Osteocyte (in vitro differentiated cells): ENCODE measurements at regions not wholly inside any gene's neighbourhood (a gene's known extent, or its start where the extent isn't known, plus 50 kb on each side); places are given as distances from the start of the nearest gene placed in this dataset.

Experiments used
- DNase-seq: peaks from one replicate; pipeline ENCODE4 v3.0.0; 2021; ENCODE audit warnings: mixed read lengths; ENCODE audit not compliant: unreplicated experiment; ENCODE audit errors: extremely low spot score
- H3K27ac Mint-ChIP-seq: one replicate; pipeline ENCODE4 v1.8.0; 2021; ENCODE audit warnings: mild to moderate bottlenecking, mixed read lengths; ENCODE audit not compliant: unreplicated experiment
- H3K27me3 Mint-ChIP-seq: one replicate; pipeline ENCODE4 v1.8.0; 2021; ENCODE audit warnings: mixed read lengths; ENCODE audit not compliant: unreplicated experiment
- H3K36me3 Mint-ChIP-seq: one replicate; pipeline ENCODE4 v1.8.0; 2021; ENCODE audit warnings: mixed read lengths; ENCODE audit not compliant: unreplicated experiment
- H3K4me1 Mint-ChIP-seq: one replicate; pipeline ENCODE4 v1.8.0; 2021; ENCODE audit warnings: mixed read lengths; ENCODE audit not compliant: unreplicated experiment
- H3K4me3 Mint-ChIP-seq: one replicate; pipeline ENCODE4 v1.8.0; 2021; ENCODE audit warnings: mild to moderate bottlenecking, moderate library complexity, mixed read lengths; ENCODE audit not compliant: unreplicated experiment
- H3K9me3 Mint-ChIP-seq: one replicate; pipeline ENCODE4 v1.8.0; 2021; ENCODE audit warnings: mixed read lengths; ENCODE audit not compliant: unreplicated experiment
- CTCF ChIP-seq: fragments of 200-600 bp; sonication (generic); IDR thresholded peaks from 2 replicates; pipeline ENCODE4 v1.5.0; 2021; ENCODE audit warnings: antibody characterized with exemption, mild to moderate bottlenecking, moderate library complexity

- no peak for DNase-seq
- H3K27ac Mint-ChIP-seq = no peak overlapping the region
- TF ChIP-seq CTCF = no peak
- H3K9me3 Mint-ChIP-seq = no peaks in the 10 kb centered on the region
- no peak overlapping the region for H3K4me3 Mint-ChIP-seq
- H3K36me3 Mint-ChIP-seq = no peaks in the 10 kb centered on the region
- H3K27me3 Mint-ChIP-seq = no peaks in the 10 kb centered on the region
- H3K4me1 Mint-ChIP-seq = peaks cover 9% of the 10 kb centered on the region
Observed at GRCh38 chr7:12741951-12742575, 54.6 kb downstream of the ARL4A start.

- Mint-ChIP-seq H3K9me3 (no peaks in the 10 kb centered on the region), H3K27me3 (no peaks in the 10 kb centered on the region), H3K4me3 (no peak overlapping the region), H3K27ac (no peak overlapping the region), H3K4me1 (peaks cover 9% of the 10 kb centered on the region), H3K36me3 (no peaks in the 10 kb centered on the region)
- DNase-seq = no peak
- TF ChIP-seq CTCF = no peak
Observed at GRCh38 chr7:12746211-12746610, 58.8 kb downstream of the ARL4A start.

- H3K36me3 Mint-ChIP-seq = no peaks in the 10 kb centered on the region
- peaks cover 3% of the 10 kb centered on the region for H3K4me1 Mint-ChIP-seq
Observed at GRCh38 chr7:12747687-12748306, 60.4 kb downstream of the ARL4A start.

GRCh38 chr7:12749069-12749468 is 61.6 kb downstream of the ARL4A start:
- Mint-ChIP-seq H3K4me1 (peaks cover 4% of the 10 kb centered on the region), H3K36me3 (no peaks in the 10 kb centered on the region), H3K9me3 (no peaks in the 10 kb centered on the region), H3K27ac (no peak overlapping the region), H3K4me3 (no peak overlapping the region), H3K27me3 (no peaks in the 10 kb centered on the region)
- no peak for DNase-seq
- no peak for TF ChIP-seq CTCF

More at GRCh38 chr7:12747687-12748306, 60.4 kb downstream of the ARL4A start:
- no peak for DNase-seq
- no peak overlapping the region for H3K4me3 Mint-ChIP-seq
- H3K27me3 Mint-ChIP-seq = no peaks in the 10 kb centered on the region
- TF ChIP-seq CTCF = no peak
- no peaks in the 10 kb centered on the region for H3K9me3 Mint-ChIP-seq
- no peak overlapping the region for H3K27ac Mint-ChIP-seq

GRCh38 chr7:12749746-12750145 is 62.3 kb downstream of the ARL4A start:
- Mint-ChIP-seq H3K4me1 (peaks cover 6% of the 10 kb centered on the region), H3K27me3 (no peaks in the 10 kb centered on the region), H3K27ac (no peak overlapping the region), H3K36me3 (no peaks in the 10 kb centered on the region), H3K4me3 (no peak overlapping the region), H3K9me3 (no peaks in the 10 kb centered on the region)
- no peak for TF ChIP-seq CTCF
- DNase-seq = no peak
